VCaP (cell line): ENCODE measurements at regions not wholly inside any gene's neighbourhood (a gene's known extent, or its start where the extent isn't known, plus 50 kb on each side); places are given as distances from the start of the nearest gene placed in this dataset.
"Not testable (repeated sequence)": the region's sequence is repeated elsewhere in the genome, so short reads cannot be mapped to it uniquely, and the experiment has no call there.

Experiments
- H3K27ac ChIP-seq: fragments of 450-650 bp; 2 replicates; pipeline ENCODE4 v1.5.1; 2017
- TF ChIP-seq, protein P1 (sequence below): fragments of 450-650 bp; conservative IDR thresholded peaks from 2 replicates; pipeline ENCODE4 v1.5.1; 2017; ENCODE audit warnings: mild to moderate bottlenecking, moderate library complexity

DNA sequence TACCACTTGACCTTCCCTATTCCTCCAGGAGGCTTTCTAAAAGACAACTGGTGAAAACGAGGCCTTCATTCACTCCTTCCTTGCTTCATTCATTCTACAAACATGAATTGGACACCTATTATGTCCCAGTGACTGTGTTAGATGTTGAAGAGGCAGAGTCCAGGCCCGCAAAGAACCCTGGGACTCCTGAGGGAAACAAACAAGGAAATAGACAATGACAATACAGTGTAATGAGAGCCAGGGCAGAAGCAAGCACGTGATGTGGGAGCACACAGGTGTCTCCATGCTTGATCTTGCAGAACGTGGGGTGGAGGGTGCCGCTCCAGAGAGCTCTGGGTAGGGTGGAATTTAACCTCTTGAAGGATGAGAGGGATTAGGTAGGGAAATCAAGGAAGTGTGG is 137.6 kb upstream of the KLF3 start:
- no peak overlapping the region for H3K27ac ChIP-seq
- TF ChIP-seq, protein P1, sequence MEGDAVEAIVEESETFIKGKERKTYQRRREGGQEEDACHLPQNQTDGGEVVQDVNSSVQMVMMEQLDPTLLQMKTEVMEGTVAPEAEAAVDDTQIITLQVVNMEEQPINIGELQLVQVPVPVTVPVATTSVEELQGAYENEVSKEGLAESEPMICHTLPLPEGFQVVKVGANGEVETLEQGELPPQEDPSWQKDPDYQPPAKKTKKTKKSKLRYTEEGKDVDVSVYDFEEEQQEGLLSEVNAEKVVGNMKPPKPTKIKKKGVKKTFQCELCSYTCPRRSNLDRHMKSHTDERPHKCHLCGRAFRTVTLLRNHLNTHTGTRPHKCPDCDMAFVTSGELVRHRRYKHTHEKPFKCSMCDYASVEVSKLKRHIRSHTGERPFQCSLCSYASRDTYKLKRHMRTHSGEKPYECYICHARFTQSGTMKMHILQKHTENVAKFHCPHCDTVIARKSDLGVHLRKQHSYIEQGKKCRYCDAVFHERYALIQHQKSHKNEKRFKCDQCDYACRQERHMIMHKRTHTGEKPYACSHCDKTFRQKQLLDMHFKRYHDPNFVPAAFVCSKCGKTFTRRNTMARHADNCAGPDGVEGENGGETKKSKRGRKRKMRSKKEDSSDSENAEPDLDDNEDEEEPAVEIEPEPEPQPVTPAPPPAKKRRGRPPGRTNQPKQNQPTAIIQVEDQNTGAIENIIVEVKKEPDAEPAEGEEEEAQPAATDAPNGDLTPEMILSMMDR, result no peak

GRCh38 chr4:38529189-38530115 is 134.5 kb upstream of the KLF3 start:
- H3K27ac ChIP-seq, result peak overlapping the region; percentile 100
- TF ChIP-seq, protein P1, result no peak

- TF ChIP-seq, protein P1, result no peak
- peak overlapping the region; percentile 100 for H3K27ac ChIP-seq
Observed at GRCh38 chr4:38530486-38530885, 133.5 kb upstream of the KLF3 start.

GRCh38 chr4:38531141-38531727 is 132.8 kb upstream of the KLF3 start:
- TF ChIP-seq, protein P1, result no peak
- peak overlapping the region; percentile 100 for H3K27ac ChIP-seq

- TF ChIP-seq, protein P1, result no peak
- H3K27ac ChIP-seq, result peak overlapping the region; percentile 6; the same call in 1 of the 2 replicates
Observed at GRCh38 chr4:38532908-38533499, 131.0 kb upstream of the KLF3 start.

DNA sequence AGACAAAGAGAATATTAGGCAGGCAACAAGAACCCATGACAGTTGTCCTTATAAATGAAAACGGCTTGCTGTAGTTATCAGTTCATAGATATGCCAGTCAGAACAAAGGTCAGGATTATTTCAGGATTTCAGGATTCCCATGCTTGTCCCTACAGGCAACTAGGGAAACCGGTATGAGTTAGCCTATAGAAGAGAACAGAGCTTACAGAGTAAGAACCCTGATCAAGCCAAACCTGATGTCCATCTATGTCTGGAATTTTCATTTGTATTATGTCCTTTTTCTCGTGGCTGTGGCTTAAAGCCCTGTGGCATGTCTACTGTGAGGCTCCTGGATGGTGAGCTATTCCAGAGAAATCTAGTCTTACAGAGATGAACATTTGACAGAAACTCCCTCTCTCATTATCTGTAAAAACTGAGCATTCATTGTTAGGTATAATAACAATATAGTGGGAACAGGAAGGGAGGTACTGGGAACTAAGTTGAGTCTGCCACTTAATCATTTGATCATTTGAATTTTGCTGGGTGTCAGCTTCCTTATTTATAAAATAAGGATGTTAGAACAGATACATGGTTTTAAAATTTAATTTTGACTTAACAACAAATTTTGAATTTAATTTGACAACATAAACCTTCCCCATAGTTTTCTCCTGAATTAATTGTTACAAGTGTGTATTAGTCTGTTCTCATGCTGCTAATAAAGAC is 129.5 kb upstream of the KLF3 start:
- H3K27ac ChIP-seq, result no peak overlapping the region
- TF ChIP-seq, protein P1, result no peak

DNA sequence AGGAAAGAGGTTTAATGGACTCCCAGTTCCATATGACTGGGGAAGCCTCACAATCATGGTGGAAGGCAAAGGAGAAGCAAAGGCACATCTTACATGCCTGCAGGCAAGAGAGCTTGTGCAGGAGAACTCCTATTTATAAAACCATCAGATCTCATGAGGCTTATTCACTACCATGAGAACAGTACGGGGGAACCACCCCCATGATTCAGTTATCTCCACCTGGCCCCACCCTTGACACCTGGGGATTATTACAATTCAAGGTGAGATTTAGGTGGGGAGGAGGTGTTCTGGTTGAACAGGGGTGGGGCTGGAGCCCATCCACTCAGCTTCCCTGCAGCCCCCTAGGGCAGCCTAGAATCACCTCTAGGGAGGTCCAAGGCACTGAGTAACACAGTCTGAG is 128.9 kb upstream of the KLF3 start:
- H3K27ac ChIP-seq, result not testable (repeated sequence)
